CD14-positive monocyte (primary cell): ENCODE measurements at regions not wholly inside any gene's neighbourhood (a gene's known extent, or its start where the extent isn't known, plus 50 kb on each side); places are given as distances from the start of the nearest gene placed in this dataset.

Experiments
- DNase-seq, 3 donors: peaks; one replicate each; pipeline ENCODE4 v3.0.0-alpha.2; 2011 to 2022
- H2AFZ ChIP-seq: 2 replicates; pipeline ENCODE4 v1.6.0; 2012; ENCODE audit warnings: mild to moderate bottlenecking, low read depth, low read length, inconsistent platforms; ENCODE audit not compliant: insufficient read depth, poor library complexity, severe bottlenecking
- H3K27ac ChIP-seq, 2 donors: 1 replicate in 1 of 2; 2 replicates in 1 of 2; pipeline ENCODE4 v1.5.1; 2012 to 2013; ENCODE audit warnings: low read length in 2 of 2, control low read depth in 1 of 2, inconsistent platforms in 1 of 2, low read depth in 1 of 2, mild to moderate bottlenecking in 1 of 2
- H3K27me3 ChIP-seq, 2 donors: one replicate each; pipeline versions ENCODE4 v1.6.0 to v1.6.1; 2011 to 2013; ENCODE audit warnings: low read length in 2 of 2; ENCODE audit not compliant: control insufficient read depth in 2 of 2, insufficient read depth in 2 of 2
- H3K36me3 ChIP-seq, 2 donors: replicated peaks in 1 of 2; 1 replicate in 1 of 2; 2 replicates in 1 of 2; pipeline versions ENCODE4 v1.5.1 to v1.6.1; 2012 to 2013; ENCODE audit warnings: low read length in 2 of 2, control low read depth in 1 of 2, inconsistent platforms in 1 of 2, mild to moderate bottlenecking in 1 of 2; ENCODE audit not compliant: insufficient read depth in 2 of 2, control insufficient read depth in 1 of 2
- H3K4me1 ChIP-seq, 2 donors: 1 replicate in 1 of 2; 2 replicates in 1 of 2; pipeline versions ENCODE4 v1.5.1 to v1.6.1; 2012 to 2013; ENCODE audit warnings: low read length in 2 of 2, control low read depth in 1 of 2, inconsistent platforms in 1 of 2, mild to moderate bottlenecking in 1 of 2, moderate library complexity in 1 of 2; ENCODE audit not compliant: insufficient read depth in 2 of 2, control insufficient read depth in 1 of 2
- H3K4me2 ChIP-seq: replicated peaks from 2 replicates; pipeline ENCODE3; 2012; ENCODE audit warnings: low read length, moderate library complexity, mild to moderate bottlenecking; ENCODE audit not compliant: poor library complexity, severe bottlenecking; ENCODE audit errors: extremely low read depth
- H3K4me3 ChIP-seq, 3 experiments: fragments of 200-600 bp in 1 of 3; sonication (generic) in 1 of 3; replicated peaks in 1 of 3; 1 replicate in 2 of 3; 2 replicates in 1 of 3; pipeline ENCODE4 v1.5.1; 2011 to 2013; ENCODE audit warnings: low read length in 3 of 3, mild to moderate bottlenecking in 3 of 3, control low read depth in 2 of 3, low read depth in 2 of 3, inconsistent platforms in 1 of 3, moderate library complexity in 1 of 3
- H3K79me2 ChIP-seq: 2 replicates; pipeline ENCODE4 v1.6.0; 2012; ENCODE audit warnings: mild to moderate bottlenecking, control low read depth, inconsistent platforms, low read length, moderate library complexity; ENCODE audit not compliant: insufficient read depth
- H3K9ac ChIP-seq: 2 replicates; pipeline ENCODE4 v1.6.0; 2017; ENCODE audit warnings: low read length, mild to moderate bottlenecking; ENCODE audit not compliant: insufficient read depth, poor library complexity, severe bottlenecking
- H3K9me3 ChIP-seq, 2 donors: replicated peaks in 1 of 2; 1 replicate in 1 of 2; 2 replicates in 1 of 2; pipeline versions ENCODE4 v1.5.1 to v1.6.1; 2012 to 2013; ENCODE audit warnings: low read length in 2 of 2, control low read depth in 1 of 2; ENCODE audit not compliant: control insufficient read depth in 1 of 2, insufficient read depth in 1 of 2
- H4K20me1 ChIP-seq: 2 replicates; pipeline ENCODE4 v1.6.0; 2012; ENCODE audit warnings: mild to moderate bottlenecking, low read length, control low read depth, moderate library complexity; ENCODE audit not compliant: insufficient read depth
- H3K27ac Mint-ChIP-seq, 7 donors: one replicate each; pipeline ENCODE4 v1.8.0; 2020; ENCODE audit warnings: mild to moderate bottlenecking in 7 of 7, mixed read lengths in 7 of 7, moderate library complexity in 6 of 7, inconsistent platforms in 2 of 7
- H3K27me3 Mint-ChIP-seq, 3 donors: one replicate each; pipeline ENCODE4 v1.8.0; 2021 to 2022; ENCODE audit warnings: low read depth in 3 of 3, mild to moderate bottlenecking in 3 of 3, mixed read lengths in 3 of 3, moderate library complexity in 3 of 3, inconsistent platforms in 1 of 3
- H3K36me3 Mint-ChIP-seq, 2 donors: one replicate each; pipeline ENCODE4 v1.8.0; 2020; ENCODE audit warnings: mixed read lengths in 2 of 2, inconsistent platforms in 1 of 2, mild to moderate bottlenecking in 1 of 2
- H3K4me1 Mint-ChIP-seq: one replicate; pipeline ENCODE4 v1.8.0; 2020; ENCODE audit warnings: mild to moderate bottlenecking, mixed read lengths
- H3K4me3 Mint-ChIP-seq, 2 donors: one replicate each; pipeline ENCODE4 v1.8.0; 2020; ENCODE audit warnings: mild to moderate bottlenecking in 2 of 2, mixed read lengths in 2 of 2, moderate library complexity in 1 of 2
- H3K9me3 Mint-ChIP-seq, 7 donors: one replicate each; pipeline ENCODE4 v1.8.0; 2020 to 2022; ENCODE audit warnings: mixed read lengths in 7 of 7, mild to moderate bottlenecking in 6 of 7, moderate library complexity in 6 of 7, inconsistent platforms in 2 of 7
- WGBS: methylation state at CpG from one replicate; pipeline ENCODE4 v1.1.5; 2013; ENCODE audit warnings: missing lambda C conversion rate; ENCODE audit not compliant: insufficient coverage; 5-methylcytosine and 5-hydroxymethylcytosine counted together
- intact Hi-C, 2 donors: fragments of 100-400 bp; cut with micrococcal nuclease; formaldehyde crosslinking; loops; one replicate each; pipeline versions ENCODE4 v1.15.0 to v1.15.1; 2023
- TF ChIP-seq, protein P1 (sequence below): fragments of 200-600 bp; IDR thresholded peaks from one replicate; pipeline ENCODE4 v1.8.0; 2022; ENCODE audit warnings: antibody characterized with exemption, mild to moderate bottlenecking

DNA sequence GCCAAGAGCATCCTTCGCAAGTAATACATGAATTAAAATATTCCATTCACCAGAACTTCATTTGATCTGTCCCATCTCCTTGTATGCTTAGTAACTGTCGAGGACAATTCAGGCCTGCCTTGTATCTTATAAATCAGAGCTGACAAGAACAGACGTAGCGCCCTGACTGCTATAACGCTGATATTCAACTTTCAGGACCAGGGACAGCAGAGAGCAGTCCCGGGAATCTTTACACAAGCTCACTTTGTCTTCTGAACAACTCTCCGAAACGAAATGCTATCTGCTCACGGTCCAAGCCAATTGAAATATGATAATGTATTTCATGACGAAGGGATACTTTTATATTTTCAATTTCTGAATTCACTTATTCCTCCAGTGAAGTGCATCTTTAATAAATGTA is 175.7 kb downstream of the VCY1B start:
- Histone ChIP-seq H3K9me3 (no peaks in the 10 kb centered on the region), H3K36me3 (no peaks in the 10 kb centered on the region), H4K20me1 (no peaks in the 10 kb centered on the region), H3K27me3 (no peaks in the 10 kb centered on the region), H2AFZ (no peak overlapping the region), H3K4me2 (no peak overlapping the region), H3K4me1 (no peaks in the 10 kb centered on the region), H3K4me3 (no peak overlapping the region), H3K9ac (no peak overlapping the region), H3K27ac (no peak overlapping the region), H3K79me2 (no peaks in the 10 kb centered on the region)
- no peaks in the 10 kb centered on the region for H3K4me1 Mint-ChIP-seq
- no peak overlapping the region for H3K27ac Mint-ChIP-seq
- H3K27me3 Mint-ChIP-seq, result no peaks in the 10 kb centered on the region
- intact Hi-C loops, result no loop called here
- peaks cover 0 to 12% (median 0%) of the 10 kb centered on the region in 7 donors for H3K9me3 Mint-ChIP-seq
- H3K36me3 Mint-ChIP-seq, result no peaks in the 10 kb centered on the region
- no peak overlapping the region for H3K4me3 Mint-ChIP-seq
- no CpG with 5 or more reads among the region's 10 CpGs for WGBS
- DNase-seq, result no peak
- TF ChIP-seq, protein P1, sequence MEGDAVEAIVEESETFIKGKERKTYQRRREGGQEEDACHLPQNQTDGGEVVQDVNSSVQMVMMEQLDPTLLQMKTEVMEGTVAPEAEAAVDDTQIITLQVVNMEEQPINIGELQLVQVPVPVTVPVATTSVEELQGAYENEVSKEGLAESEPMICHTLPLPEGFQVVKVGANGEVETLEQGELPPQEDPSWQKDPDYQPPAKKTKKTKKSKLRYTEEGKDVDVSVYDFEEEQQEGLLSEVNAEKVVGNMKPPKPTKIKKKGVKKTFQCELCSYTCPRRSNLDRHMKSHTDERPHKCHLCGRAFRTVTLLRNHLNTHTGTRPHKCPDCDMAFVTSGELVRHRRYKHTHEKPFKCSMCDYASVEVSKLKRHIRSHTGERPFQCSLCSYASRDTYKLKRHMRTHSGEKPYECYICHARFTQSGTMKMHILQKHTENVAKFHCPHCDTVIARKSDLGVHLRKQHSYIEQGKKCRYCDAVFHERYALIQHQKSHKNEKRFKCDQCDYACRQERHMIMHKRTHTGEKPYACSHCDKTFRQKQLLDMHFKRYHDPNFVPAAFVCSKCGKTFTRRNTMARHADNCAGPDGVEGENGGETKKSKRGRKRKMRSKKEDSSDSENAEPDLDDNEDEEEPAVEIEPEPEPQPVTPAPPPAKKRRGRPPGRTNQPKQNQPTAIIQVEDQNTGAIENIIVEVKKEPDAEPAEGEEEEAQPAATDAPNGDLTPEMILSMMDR, result no peak

DNA sequence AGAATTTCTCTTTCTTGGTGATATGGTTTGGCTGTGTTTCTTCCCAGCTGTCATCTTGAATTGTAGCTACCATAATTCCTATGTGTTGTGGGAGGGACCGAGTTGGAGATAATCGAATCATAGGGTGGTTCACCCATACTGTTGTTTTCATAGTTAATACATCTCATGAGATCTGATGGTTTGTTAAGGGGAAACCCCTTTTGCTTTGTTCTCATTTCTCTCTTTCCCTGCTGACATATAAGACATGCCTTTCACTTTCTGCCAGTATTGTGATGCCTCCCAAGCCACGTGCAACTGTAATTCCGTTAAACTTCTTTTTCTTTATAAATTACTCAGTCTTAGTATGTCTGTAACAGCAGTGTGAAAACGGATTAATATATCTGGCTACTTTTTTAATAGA is 179.0 kb downstream of the VCY1B start:
- H3K4me1 Mint-ChIP-seq, result no peaks in the 10 kb centered on the region
- no peak for DNase-seq
- intact Hi-C loops, result no loop called here
- H3K27me3 ChIP-seq, result no peaks in the 10 kb centered on the region
- no peaks in the 10 kb centered on the region for H4K20me1 ChIP-seq
- no peak overlapping the region for H3K27ac Mint-ChIP-seq
- H3K79me2 ChIP-seq, result no peaks in the 10 kb centered on the region
- no CpG with 5 or more reads among the region's 5 CpGs for WGBS
- no peak overlapping the region for H2AFZ ChIP-seq
- H3K4me2 ChIP-seq, result no peak overlapping the region
- no peak overlapping the region for H3K4me3 ChIP-seq
- no peak overlapping the region for H3K4me3 Mint-ChIP-seq
- H3K9me3 ChIP-seq, result peaks cover 0 to 11% of the 10 kb centered on the region in 2 donors
- no peaks in the 10 kb centered on the region for H3K4me1 ChIP-seq
- no peaks in the 10 kb centered on the region for H3K36me3 Mint-ChIP-seq
- TF ChIP-seq, protein P1, result no peak
- H3K27ac ChIP-seq, result no peak overlapping the region
- no peaks in the 10 kb centered on the region for H3K27me3 Mint-ChIP-seq
- no peaks in the 10 kb centered on the region for H3K36me3 ChIP-seq
- H3K9ac ChIP-seq, result no peak overlapping the region
- H3K9me3 Mint-ChIP-seq, result peaks cover 0 to 14% (median 0%) of the 10 kb centered on the region in 7 donors
